Kidney epithelial cell (primary cell): ENCODE measurements at regions not wholly inside any gene's neighbourhood (a gene's known extent, or its start where the extent isn't known, plus 50 kb on each side); places are given as distances from the start of the nearest gene placed in this dataset.
"Not testable (repeated sequence)": the region's sequence is repeated elsewhere in the genome, so short reads cannot be mapped to it uniquely, and the experiment has no call there.

Experiments used
- DNase-seq: peaks from one replicate; pipeline ENCODE4 v3.0.0-alpha.2; 2010; ENCODE audit warnings: low read depth
- H3K27me3 ChIP-seq: 2 replicates; pipeline ENCODE4 v1.6.0; 2011; ENCODE audit warnings: low read length; ENCODE audit not compliant: control insufficient read depth, insufficient read depth
- H3K36me3 ChIP-seq: 2 replicates; pipeline ENCODE4 v1.5.1; 2011; ENCODE audit warnings: low read length; ENCODE audit not compliant: control insufficient read depth, insufficient read depth
- H3K4me3 ChIP-seq: 2 replicates; pipeline ENCODE4 v1.5.1; 2011; ENCODE audit warnings: low read depth, mild to moderate bottlenecking, control low read depth, low read length
- CTCF ChIP-seq: IDR thresholded peaks from 2 replicates; pipeline ENCODE4 v1.5.1; 2011; ENCODE audit warnings: mild to moderate bottlenecking, moderate library complexity, low read length, control low read depth, inconsistent platforms; ENCODE audit not compliant: insufficient read depth, poor library complexity, severe bottlenecking

DNA sequence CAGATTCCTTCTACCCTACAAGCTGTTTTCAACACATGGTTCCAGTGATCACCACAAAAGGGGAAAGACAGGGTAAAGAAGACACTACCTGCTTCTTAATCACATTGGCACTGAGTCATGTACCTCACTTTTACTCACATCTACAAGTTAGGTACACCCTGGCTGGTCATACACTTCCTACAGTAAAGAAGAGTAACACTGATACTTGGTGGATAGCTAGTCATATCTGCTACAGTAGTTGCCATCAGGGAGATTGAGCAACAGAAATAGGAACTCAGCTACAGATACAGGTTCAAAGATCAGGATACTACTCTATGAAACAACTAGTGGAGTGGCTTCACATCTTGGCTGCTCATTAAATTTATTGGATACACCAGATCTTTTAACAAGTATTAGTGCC, 105.4 kb upstream of the DIAPH2 start:
- DNase-seq = no peak
- Histone ChIP-seq H3K4me3 (no peak overlapping the region), H3K36me3 (no peaks in the 10 kb centered on the region), H3K27me3 (no peaks in the 10 kb centered on the region)
- no peak for TF ChIP-seq CTCF

DNA sequence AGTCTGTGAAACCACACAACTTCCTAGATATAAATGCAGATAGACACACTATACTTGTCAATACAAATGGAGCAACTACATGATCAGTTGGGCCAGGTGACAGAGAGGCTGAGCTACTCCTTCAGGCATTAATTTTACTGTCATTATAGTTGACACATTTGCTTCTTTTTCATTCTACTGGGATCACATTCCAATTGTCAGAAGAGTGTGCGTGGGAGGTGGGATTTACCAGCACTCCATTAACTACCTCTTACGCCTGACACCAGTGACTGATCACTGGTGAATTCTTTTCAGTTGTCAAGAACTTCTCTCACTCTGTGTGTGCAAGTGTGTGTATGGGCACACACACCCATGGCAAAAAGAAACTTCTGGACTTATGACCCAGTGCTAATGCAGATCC, 94.2 kb upstream of the DIAPH2 start:
- H3K36me3 ChIP-seq = no peaks in the 10 kb centered on the region
- DNase-seq = no peak
- no peak overlapping the region for H3K4me3 ChIP-seq
- H3K27me3 ChIP-seq = no peaks in the 10 kb centered on the region
- no peak for TF ChIP-seq CTCF

DNA sequence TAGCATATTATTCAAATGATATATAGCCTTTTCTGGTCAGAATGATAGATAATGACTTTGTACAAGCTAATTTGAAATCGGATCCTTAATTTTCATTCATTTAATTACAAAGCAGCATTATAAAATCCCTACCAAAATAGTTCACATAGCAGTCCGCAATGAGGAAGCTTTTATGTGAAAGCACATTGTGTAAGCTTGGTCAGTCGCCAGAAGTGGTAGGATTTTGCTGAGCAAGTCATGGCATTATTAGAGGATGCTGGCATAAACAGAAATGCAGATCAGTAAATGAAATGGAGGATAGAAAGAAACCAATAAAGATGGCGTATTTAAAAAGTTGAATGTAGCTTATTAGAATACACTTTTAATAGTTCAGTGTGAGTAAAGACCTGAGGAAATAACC, 93.2 kb upstream of the DIAPH2 start:
- no peak for TF ChIP-seq CTCF
- Histone ChIP-seq H3K36me3 (no peaks in the 10 kb centered on the region), H3K27me3 (no peaks in the 10 kb centered on the region), H3K4me3 (no peak overlapping the region)
- no peak for DNase-seq

DNA sequence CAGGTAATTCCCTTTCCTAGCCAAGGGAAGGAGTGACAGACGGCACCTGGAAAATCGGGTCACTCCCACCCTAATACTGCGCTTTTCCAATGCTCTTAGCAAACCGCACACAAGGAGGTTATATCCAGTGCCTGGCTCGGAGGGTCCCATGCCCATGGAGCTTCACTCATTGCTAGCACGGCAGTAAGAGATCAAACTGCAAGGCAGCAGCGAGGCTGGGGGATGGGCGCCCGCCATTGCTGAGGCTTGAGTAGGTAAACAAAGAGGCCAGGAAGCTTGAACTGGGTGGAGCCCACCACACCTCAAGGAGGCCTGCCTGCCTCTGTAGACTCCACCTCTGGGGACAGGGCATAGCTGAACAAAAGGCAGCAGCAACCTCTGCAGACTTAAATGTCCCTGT, 86.8 kb upstream of the DIAPH2 start:
- DNase-seq, H3K27me3 ChIP-seq, H3K4me3 ChIP-seq, H3K36me3 ChIP-seq: not testable (repeated sequence)

GRCh38 chrX:96611619-96612362, 72.9 kb upstream of the DIAPH2 start:
- TF ChIP-seq CTCF = no peak
- no peaks in the 10 kb centered on the region for H3K27me3 ChIP-seq
- no peak for DNase-seq
- H3K36me3 ChIP-seq = no peaks in the 10 kb centered on the region
- no peak overlapping the region for H3K4me3 ChIP-seq

- TF ChIP-seq CTCF = no peak
Measured at GRCh38 chrX:96615448-96615847, 69.2 kb upstream of the DIAPH2 start.

More at GRCh38 chrX:96615448-96615847, 69.2 kb upstream of the DIAPH2 start:
- Histone ChIP-seq H3K27me3 (no peaks in the 10 kb centered on the region), H3K4me3 (no peak overlapping the region), H3K36me3 (no peaks in the 10 kb centered on the region)
- no peak for DNase-seq
